Astrocyte (in vitro differentiated cells and primary cell): ENCODE measurements at regions not wholly inside any gene's neighbourhood (a gene's known extent, or its start where the extent isn't known, plus 50 kb on each side); places are given as distances from the start of the nearest gene placed in this dataset.
"Not testable (repeated sequence)": the region's sequence is repeated elsewhere in the genome, so short reads cannot be mapped to it uniquely, and the experiment has no call there.

Source experiments
- DNase-seq: peaks from one replicate; pipeline ENCODE4 v3.0.0-alpha.2; 2010; ENCODE audit warnings: low read depth
- FAIRE-seq: peaks from 2 replicates; lab custom pipeline; 2011; peaks lifted over from hg19 to GRCh38; lab: Jason Lieb, UNC
- H2AFZ ChIP-seq: 2 replicates; pipeline ENCODE4 v1.6.0; 2012; ENCODE audit warnings: low read depth, low read length, inconsistent platforms
- H3K27ac ChIP-seq: 2 replicates; pipeline ENCODE4 v1.5.1; 2011; ENCODE audit warnings: low read depth, low read length, inconsistent platforms
- H3K27me3 ChIP-seq: 2 replicates; pipeline ENCODE4 v1.6.0; 2011; ENCODE audit warnings: low read length, inconsistent platforms; ENCODE audit not compliant: insufficient read depth
- H3K36me3 ChIP-seq: 2 replicates; pipeline ENCODE4 v1.5.1; 2011; ENCODE audit warnings: low read length, inconsistent platforms; ENCODE audit not compliant: insufficient read depth
- H3K4me1 ChIP-seq: 2 replicates; pipeline ENCODE4 v1.5.1; 2011; ENCODE audit warnings: low read length, inconsistent platforms; ENCODE audit not compliant: insufficient read depth
- H3K4me2 ChIP-seq: 2 replicates; pipeline ENCODE4 v1.6.0; 2012; ENCODE audit warnings: low read length, inconsistent platforms
- H3K4me3 ChIP-seq: 2 replicates; pipeline ENCODE4 v1.5.1; 2011; ENCODE audit warnings: low read depth, mild to moderate bottlenecking, low read length, inconsistent platforms; ENCODE audit not compliant: insufficient read depth
- H3K79me2 ChIP-seq: 2 replicates; pipeline ENCODE4 v1.6.0; 2012; ENCODE audit warnings: mild to moderate bottlenecking, low read length, inconsistent platforms; ENCODE audit not compliant: insufficient read depth
- H3K9ac ChIP-seq: 2 replicates; pipeline ENCODE4 v1.6.0; 2012; ENCODE audit warnings: mild to moderate bottlenecking, low read length, inconsistent platforms
- H3K9me3 ChIP-seq: 2 replicates; pipeline ENCODE4 v1.5.1; 2012; ENCODE audit warnings: low read depth, mild to moderate bottlenecking, low read length, inconsistent platforms; ENCODE audit not compliant: insufficient read depth
- H4K20me1 ChIP-seq: 2 replicates; pipeline ENCODE4 v1.6.0; 2012; ENCODE audit warnings: low read length, inconsistent platforms; ENCODE audit not compliant: insufficient read depth
- H3K27ac Mint-ChIP-seq: one replicate; pipeline ENCODE4 v1.8.0; 2021; ENCODE audit warnings: mild to moderate bottlenecking, mixed read lengths; ENCODE audit not compliant: unreplicated experiment
- H3K27me3 Mint-ChIP-seq: one replicate; pipeline ENCODE4 v1.8.0; 2021; ENCODE audit warnings: low read depth, mixed read lengths; ENCODE audit not compliant: unreplicated experiment
- H3K36me3 Mint-ChIP-seq: one replicate; pipeline ENCODE4 v1.8.0; 2021; ENCODE audit warnings: low read depth, mixed read lengths; ENCODE audit not compliant: unreplicated experiment
- H3K4me1 Mint-ChIP-seq: one replicate; pipeline ENCODE4 v1.8.0; 2021; ENCODE audit warnings: low read depth, mixed read lengths; ENCODE audit not compliant: unreplicated experiment
- H3K4me3 Mint-ChIP-seq: one replicate; pipeline ENCODE4 v1.8.0; 2021; ENCODE audit warnings: mild to moderate bottlenecking, moderate library complexity, mixed read lengths; ENCODE audit not compliant: unreplicated experiment
- H3K9me3 Mint-ChIP-seq: one replicate; pipeline ENCODE4 v1.8.0; 2021; ENCODE audit warnings: mild to moderate bottlenecking, mixed read lengths; ENCODE audit not compliant: unreplicated experiment
- EZH2 ChIP-seq: IDR thresholded peaks from 2 replicates; pipeline ENCODE4 v1.6.1; 2012; ENCODE audit warnings: mild to moderate bottlenecking, low read length, inconsistent platforms; ENCODE audit not compliant: insufficient read depth
- TF ChIP-seq, protein P1 (sequence below): IDR thresholded peaks from 2 replicates; pipeline ENCODE4 v1.5.1; 2011; ENCODE audit warnings: low read depth, mild to moderate bottlenecking, inconsistent platforms, low read length, moderate library complexity; ENCODE audit not compliant: insufficient read depth

DNA sequence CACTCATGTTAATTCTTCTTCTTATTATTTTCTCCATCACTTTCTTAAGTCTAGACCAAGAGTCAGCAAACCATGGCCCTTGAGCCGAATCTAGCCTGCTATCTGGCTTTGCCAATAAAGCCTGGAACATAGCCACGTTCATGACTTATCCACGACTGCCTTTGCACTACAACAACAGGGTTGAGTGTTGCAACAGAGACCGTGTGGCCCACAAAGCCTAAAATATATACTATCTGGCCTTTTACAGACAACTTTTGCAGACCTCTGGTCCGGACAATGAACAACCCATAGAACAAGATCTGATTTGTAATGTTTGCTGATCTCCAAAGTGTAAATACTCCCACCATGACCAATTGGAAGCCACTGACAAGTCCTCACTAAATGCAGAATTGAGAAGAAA lies 140.5 kb upstream of the CDYL start:
- no peak for DNase-seq
- no peak overlapping the region for H3K4me2 ChIP-seq

DNA sequence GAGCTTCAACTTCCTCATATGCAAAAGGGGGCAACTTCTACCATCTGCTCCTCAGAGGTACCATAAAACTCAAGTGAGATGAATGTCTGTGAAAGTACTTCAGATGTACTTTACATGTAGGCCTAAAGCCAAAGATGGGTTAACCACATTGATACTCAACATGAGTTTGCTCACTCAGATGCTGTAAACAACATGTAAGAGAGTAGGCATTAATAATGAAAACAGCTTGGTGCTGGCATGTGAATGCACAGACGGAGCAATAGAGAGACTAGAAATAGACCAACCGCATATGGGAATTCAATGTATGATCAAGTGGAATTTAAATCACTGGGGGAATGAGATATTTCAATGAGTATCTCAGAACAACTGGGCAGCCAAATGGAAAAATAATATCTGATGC lies 143.8 kb upstream of the CDYL start:
- Histone ChIP-seq H3K27me3 (no peaks in the 10 kb centered on the region), H3K36me3 (no peaks in the 10 kb centered on the region), H3K27ac (no peak overlapping the region), H2AFZ (no peak overlapping the region), H3K9ac (no peak overlapping the region), H3K4me2 (no peak overlapping the region), H4K20me1 (no peaks in the 10 kb centered on the region), H3K4me1 (no peaks in the 10 kb centered on the region), H3K79me2 (no peaks in the 10 kb centered on the region), H3K9me3 (no peaks in the 10 kb centered on the region), H3K4me3 (no peak overlapping the region)
- Mint-ChIP-seq H3K9me3 (peaks cover 23% of the 10 kb centered on the region), H3K4me1 (no peaks in the 10 kb centered on the region), H3K27me3 (no peaks in the 10 kb centered on the region), H3K36me3 (no peaks in the 10 kb centered on the region), H3K4me3 (no peak overlapping the region), H3K27ac (no peak overlapping the region)
- FAIRE-seq = no peak
- TF ChIP-seq, protein P1, sequence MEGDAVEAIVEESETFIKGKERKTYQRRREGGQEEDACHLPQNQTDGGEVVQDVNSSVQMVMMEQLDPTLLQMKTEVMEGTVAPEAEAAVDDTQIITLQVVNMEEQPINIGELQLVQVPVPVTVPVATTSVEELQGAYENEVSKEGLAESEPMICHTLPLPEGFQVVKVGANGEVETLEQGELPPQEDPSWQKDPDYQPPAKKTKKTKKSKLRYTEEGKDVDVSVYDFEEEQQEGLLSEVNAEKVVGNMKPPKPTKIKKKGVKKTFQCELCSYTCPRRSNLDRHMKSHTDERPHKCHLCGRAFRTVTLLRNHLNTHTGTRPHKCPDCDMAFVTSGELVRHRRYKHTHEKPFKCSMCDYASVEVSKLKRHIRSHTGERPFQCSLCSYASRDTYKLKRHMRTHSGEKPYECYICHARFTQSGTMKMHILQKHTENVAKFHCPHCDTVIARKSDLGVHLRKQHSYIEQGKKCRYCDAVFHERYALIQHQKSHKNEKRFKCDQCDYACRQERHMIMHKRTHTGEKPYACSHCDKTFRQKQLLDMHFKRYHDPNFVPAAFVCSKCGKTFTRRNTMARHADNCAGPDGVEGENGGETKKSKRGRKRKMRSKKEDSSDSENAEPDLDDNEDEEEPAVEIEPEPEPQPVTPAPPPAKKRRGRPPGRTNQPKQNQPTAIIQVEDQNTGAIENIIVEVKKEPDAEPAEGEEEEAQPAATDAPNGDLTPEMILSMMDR = no peak
- TF ChIP-seq EZH2 = no peak
- no peak for DNase-seq

More for the DNA sequence above, 140.5 kb upstream of the CDYL start:
- no peak for FAIRE-seq
- Mint-ChIP-seq H3K9me3 (peaks cover 6% of the 10 kb centered on the region), H3K27ac (no peak overlapping the region), H3K4me1 (no peaks in the 10 kb centered on the region), H3K4me3 (no peak overlapping the region), H3K27me3 (no peaks in the 10 kb centered on the region), H3K36me3 (no peaks in the 10 kb centered on the region)
- Histone ChIP-seq H3K9ac (no peak overlapping the region), H3K4me3 (no peak overlapping the region), H4K20me1 (no peaks in the 10 kb centered on the region), H2AFZ (no peak overlapping the region), H3K79me2 (no peaks in the 10 kb centered on the region), H3K36me3 (no peaks in the 10 kb centered on the region), H3K9me3 (no peaks in the 10 kb centered on the region), H3K4me1 (no peaks in the 10 kb centered on the region), H3K27me3 (no peaks in the 10 kb centered on the region), H3K27ac (no peak overlapping the region)
- TF ChIP-seq, protein P1 = no peak
- TF ChIP-seq EZH2 = no peak

DNA sequence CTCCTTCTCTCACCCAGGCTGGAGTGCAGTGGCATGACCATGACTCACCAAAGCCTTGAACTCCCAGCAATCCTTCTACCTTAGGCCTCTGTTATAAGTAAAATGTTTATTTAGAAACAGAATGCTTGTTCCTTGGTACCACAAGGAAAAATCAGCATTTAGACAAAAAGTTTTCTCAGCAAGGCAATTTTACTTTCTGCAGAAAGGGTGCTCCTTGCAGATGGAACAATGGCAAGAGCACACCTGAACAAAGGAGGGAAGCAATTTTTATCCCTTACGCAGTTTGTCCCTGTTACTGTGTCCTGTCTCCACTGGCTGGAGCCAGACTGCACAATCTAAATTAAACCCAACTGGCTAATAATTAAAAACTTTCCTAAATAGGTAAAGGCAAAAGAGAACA lies 146.4 kb upstream of the CDYL start:
- H3K9ac ChIP-seq, DNase-seq, H2AFZ ChIP-seq, H3K4me3 ChIP-seq, H3K36me3 ChIP-seq, H3K27me3 Mint-ChIP-seq, H3K4me1 Mint-ChIP-seq, H3K79me2 ChIP-seq, H3K4me2 ChIP-seq, H4K20me1 ChIP-seq, H3K4me3 Mint-ChIP-seq, H3K36me3 Mint-ChIP-seq, H3K27ac ChIP-seq, H3K27me3 ChIP-seq, H3K4me1 ChIP-seq, H3K9me3 ChIP-seq, FAIRE-seq, H3K27ac Mint-ChIP-seq: not testable (repeated sequence)
- H3K9me3 Mint-ChIP-seq = peaks cover 19% of the 10 kb centered on the region
